GM19438 (cell line): ENCODE measurements at regions not wholly inside any gene's neighbourhood (a gene's known extent, or its start where the extent isn't known, plus 50 kb on each side); places are given as distances from the start of the nearest gene placed in this dataset.

Experiments
- ATAC-seq: cut with Tn5 transposase; IDR thresholded peaks from one replicate; pipeline ENCODE4 v1.9.1; 2021; ENCODE audit warnings: low read depth; ENCODE audit not compliant: unreplicated experiment

- ATAC-seq = no peak
Observed at GRCh38 chr3:22960105-22960984, 242.8 kb upstream of the UBE2E2 start.

GRCh38 chr3:22962244-22962643 is 240.9 kb upstream of the UBE2E2 start:
- ATAC-seq = no peak

GRCh38 chr3:22966349-22966748 is 236.8 kb upstream of the UBE2E2 start:
- ATAC-seq = no peak

- ATAC-seq = no peak
Observed at GRCh38 chr3:22969276-22969675, 233.9 kb upstream of the UBE2E2 start.

GRCh38 chr3:22971497-22971896 is 231.6 kb upstream of the UBE2E2 start:
- no peak for ATAC-seq

- no peak for ATAC-seq
Observed at GRCh38 chr3:22977042-22977441, 226.1 kb upstream of the UBE2E2 start.

GRCh38 chr3:22977650-22978289 is 225.4 kb upstream of the UBE2E2 start:
- ATAC-seq = no peak

- ATAC-seq = no peak
Observed at GRCh38 chr3:22979581-22979980, 223.5 kb upstream of the UBE2E2 start.

GRCh38 chr3:22980346-22980745 is 222.8 kb upstream of the UBE2E2 start:
- ATAC-seq = no peak

GRCh38 chr3:22981166-22981565 is 222.0 kb upstream of the UBE2E2 start:
- no peak for ATAC-seq

GRCh38 chr3:22981861-22982260 is 221.3 kb upstream of the UBE2E2 start:
- ATAC-seq = no peak

- ATAC-seq = no peak
Observed at GRCh38 chr3:22982981-22983587, 220.0 kb upstream of the UBE2E2 start.

GRCh38 chr3:22986958-22987357 is 216.2 kb upstream of the UBE2E2 start:
- no peak for ATAC-seq

GRCh38 chr3:22988566-22988965 is 214.6 kb upstream of the UBE2E2 start:
- no peak for ATAC-seq

- no peak for ATAC-seq
Observed at GRCh38 chr3:22989716-22990115, 213.4 kb upstream of the UBE2E2 start.

GRCh38 chr3:22990291-22991200 is 212.6 kb upstream of the UBE2E2 start:
- ATAC-seq = no peak

GRCh38 chr3:22994781-22995180 is 208.3 kb upstream of the UBE2E2 start:
- ATAC-seq = no peak

- ATAC-seq = no peak
Observed at GRCh38 chr3:22996920-22997571, 206.1 kb upstream of the UBE2E2 start.

GRCh38 chr3:23000371-23000770 is 202.8 kb upstream of the UBE2E2 start:
- no peak for ATAC-seq

GRCh38 chr3:23002151-23002550 is 201.0 kb upstream of the UBE2E2 start:
- no peak for ATAC-seq
